DND-41 (cell line): ENCODE measurements at regions not wholly inside any gene's neighbourhood (a gene's known extent, or its start where the extent isn't known, plus 50 kb on each side); places are given as distances from the start of the nearest gene placed in this dataset.

Source experiments
- CTCF ChIP-seq: IDR thresholded peaks from 2 replicates; pipeline ENCODE4 v1.5.1; 2012; ENCODE audit warnings: borderline replicate concordance, low read length, moderate library complexity, mild to moderate bottlenecking; ENCODE audit not compliant: poor library complexity, severe bottlenecking; ENCODE audit errors: extremely low read depth
- EZH2 ChIP-seq: IDR thresholded peaks from 3 replicates; pipeline ENCODE4 v1.6.1; 2012; ENCODE audit warnings: borderline replicate concordance, low read depth, mild to moderate bottlenecking, moderate library complexity, low read length, inconsistent platforms; ENCODE audit not compliant: severe bottlenecking

- TF ChIP-seq CTCF, result no peak
- TF ChIP-seq EZH2, result no peak
These were observed 368.1 kb downstream of the TMEM135 start for GRCh38 chr11:87405843-87406242.
